SK-N-SH treated with all-trans-retinoic acid at 6 μM for 48 hours (cell line): ENCODE measurements at regions not wholly inside any gene's neighbourhood (a gene's known extent, or its start where the extent isn't known, plus 50 kb on each side); places are given as distances from the start of the nearest gene placed in this dataset.

Experiments
- ATAC-seq: fragments of 200-7000 bp; cut with Tn5 transposase; 3 replicates; pipeline ENCODE4 v1.9.1; 2020; ENCODE audit warnings: mild to moderate bottlenecking, moderate library complexity
- ARNTL ChIP-seq: fragments of 450-650 bp; formaldehyde crosslinking; IDR thresholded peaks from 2 replicates; pipeline ENCODE4 v1.5.0; 2020; ENCODE audit warnings: low read depth, mild to moderate bottlenecking, moderate library complexity, borderline replicate concordance
- BACH2 ChIP-seq: fragments of 250-450 bp; sonication (Bioruptor Pico); IDR thresholded peaks from 2 replicates; pipeline ENCODE4 v1.9.0; 2021; ENCODE audit warnings: mild to moderate bottlenecking, borderline replicate concordance
- CREB5 ChIP-seq: fragments of 250-450 bp; sonication (Bioruptor Pico); IDR thresholded peaks from 2 replicates; pipeline ENCODE4 v1.5.1; 2020; ENCODE audit warnings: low read depth, mild to moderate bottlenecking, moderate library complexity
- CSDC2 ChIP-seq: fragments of 250-450 bp; sonication (Bioruptor Pico); IDR thresholded peaks from 2 replicates; pipeline ENCODE4 v1.5.0; 2020; ENCODE audit warnings: mild to moderate bottlenecking, moderate library complexity
- CSRNP3 ChIP-seq: fragments of 250-450 bp; sonication (Bioruptor Pico); IDR thresholded peaks from 2 replicates; pipeline ENCODE4 v1.5.1; 2021; ENCODE audit warnings: mild to moderate bottlenecking, moderate library complexity
- ESRRG ChIP-seq: fragments of 250-450 bp; sonication (Bioruptor Pico); IDR thresholded peaks from 2 replicates; pipeline ENCODE4 v1.6.1; 2021; ENCODE audit warnings: mild to moderate bottlenecking
- GLIS3 ChIP-seq: fragments of 250-450 bp; sonication (Bioruptor Pico); IDR thresholded peaks from 2 replicates; pipeline ENCODE4 v1.5.0; 2020; ENCODE audit warnings: mild to moderate bottlenecking, moderate library complexity
- ISL1 ChIP-seq: fragments of 250-450 bp; sonication (Bioruptor Pico); IDR thresholded peaks from 2 replicates; pipeline ENCODE4 v2.1.2; 2022; ENCODE audit warnings: mild to moderate bottlenecking, moderate library complexity
- OSR1 ChIP-seq: fragments of 250-450 bp; sonication (Bioruptor Pico); IDR thresholded peaks from 2 replicates; pipeline ENCODE4 v1.8.0; 2022; ENCODE audit warnings: moderate library complexity, mild to moderate bottlenecking, inconsistent platforms
- PATZ1 ChIP-seq: fragments of 250-450 bp; sonication (Bioruptor Pico); IDR thresholded peaks from 2 replicates; pipeline ENCODE4 v1.8.0; 2020; ENCODE audit warnings: mild to moderate bottlenecking, moderate library complexity, borderline replicate concordance
- POU6F1 ChIP-seq: fragments of 250-450 bp; sonication (Bioruptor Pico); IDR thresholded peaks from 2 replicates; pipeline ENCODE4 v1.8.0; 2021; ENCODE audit warnings: low read depth, mild to moderate bottlenecking, moderate library complexity, borderline replicate concordance
- PPARA ChIP-seq: fragments of 250-450 bp; sonication (Bioruptor Pico); IDR thresholded peaks from 2 replicates; pipeline ENCODE4 v1.5.0; 2020; ENCODE audit warnings: mild to moderate bottlenecking, borderline replicate concordance
- RARB ChIP-seq: fragments of 250-450 bp; sonication (Bioruptor Pico); IDR thresholded peaks from 2 replicates; pipeline ENCODE4 v1.8.0; 2021; ENCODE audit warnings: mild to moderate bottlenecking, moderate library complexity
- SNAI2 ChIP-seq: fragments of 250-450 bp; sonication (Bioruptor Pico); IDR thresholded peaks from 2 replicates; pipeline ENCODE4 v1.5.0; 2020; ENCODE audit warnings: mild to moderate bottlenecking, moderate library complexity
- TCF4 ChIP-seq: fragments of 250-450 bp; sonication (Bioruptor Pico); IDR thresholded peaks from 2 replicates; pipeline ENCODE4 v1.8.0; 2021; ENCODE audit warnings: mild to moderate bottlenecking, moderate library complexity, borderline replicate concordance
- TOX ChIP-seq: fragments of 250-450 bp; sonication (Bioruptor Pico); IDR thresholded peaks from 2 replicates; pipeline ENCODE4 v1.8.0; 2021; ENCODE audit warnings: mild to moderate bottlenecking, moderate library complexity, borderline replicate concordance
- ZC3H10 ChIP-seq: fragments of 250-450 bp; sonication (Bioruptor Pico); IDR thresholded peaks from 2 replicates; pipeline ENCODE4 v1.5.1; 2021; ENCODE audit warnings: mild to moderate bottlenecking, moderate library complexity
- ZFP3 ChIP-seq: fragments of 250-450 bp; sonication (Bioruptor Pico); IDR thresholded peaks from 2 replicates; pipeline ENCODE4 v1.5.0; 2020; ENCODE audit warnings: mild to moderate bottlenecking, moderate library complexity
- ZFP30 ChIP-seq: fragments of 450-650 bp; formaldehyde crosslinking; IDR thresholded peaks from 2 replicates; pipeline ENCODE4 v1.5.0; 2022; ENCODE audit warnings: mild to moderate bottlenecking, moderate library complexity
- ZNF565 ChIP-seq: fragments of 450-650 bp; formaldehyde crosslinking; conservative IDR thresholded peaks from 2 replicates; pipeline ENCODE4 v1.5.0; 2020; ENCODE audit warnings: low read depth, mild to moderate bottlenecking, moderate library complexity
- ZNF70 ChIP-seq: fragments of 450-650 bp; formaldehyde crosslinking; IDR thresholded peaks from 2 replicates; pipeline ENCODE4 v1.5.0; 2020; ENCODE audit warnings: mild to moderate bottlenecking, moderate library complexity
- ZNF8 ChIP-seq: fragments of 450-650 bp; formaldehyde crosslinking; IDR thresholded peaks from 2 replicates; pipeline ENCODE4 v1.5.0; 2020; ENCODE audit warnings: mild to moderate bottlenecking, moderate library complexity

GRCh38 chr11:27812341-27812740, 112.1 kb upstream of the BDNF start (continued):
- TF ChIP-seq CSRNP3 (CRISPR knock-in tag) (no peak), ZFP3 (CRISPR knock-in tag) (no peak), ZFP30 (CRISPR knock-in tag) (no peak), ARNTL (CRISPR knock-in tag) (no peak), ZNF70 (CRISPR knock-in tag) (no peak), BACH2 (CRISPR knock-in tag) (no peak)

GRCh38 chr11:27807596-27807995, 107.3 kb upstream of the BDNF start:
- TF ChIP-seq POU6F1 (no peak), PPARA (CRISPR knock-in tag) (no peak), ARNTL (CRISPR knock-in tag) (no peak), CREB5 (CRISPR knock-in tag) (no peak), OSR1 (no peak), PATZ1 (CRISPR knock-in tag) (no peak), GLIS3 (CRISPR knock-in tag) (no peak), ZFP30 (CRISPR knock-in tag) (no peak), RARB (CRISPR knock-in tag) (no peak), ISL1 (CRISPR knock-in tag) (no peak), CSDC2 (CRISPR knock-in tag) (no peak), ESRRG (CRISPR knock-in tag) (no peak), ZC3H10 (no peak)
- ATAC-seq = no peak

- TF ChIP-seq ZNF565 (no peak), BACH2 (CRISPR knock-in tag) (no peak), SNAI2 (CRISPR knock-in tag) (no peak), POU6F1 (no peak)
- ATAC-seq = no peak
Observed at GRCh38 chr11:27806122-27806521, 105.9 kb upstream of the BDNF start.

- no peak for TF ChIP-seq POU6F1
- no peak for TF ChIP-seq ZNF8
- TF ChIP-seq ZFP30 (CRISPR knock-in tag) = no peak
- TF ChIP-seq ISL1 (CRISPR knock-in tag) = no peak
- no peak for TF ChIP-seq TOX (CRISPR knock-in tag)
- TF ChIP-seq PPARA (CRISPR knock-in tag) = no peak
- TF ChIP-seq BACH2 (CRISPR knock-in tag) = no peak
- TF ChIP-seq ESRRG (CRISPR knock-in tag) = no peak
- no peak for TF ChIP-seq TCF4 (CRISPR knock-in tag)
- no peak for TF ChIP-seq ZFP3 (CRISPR knock-in tag)
- no peak for TF ChIP-seq CREB5 (CRISPR knock-in tag)
- peak; percentile 22; the same call in 1 of the 3 replicates for ATAC-seq
Observed at GRCh38 chr11:27795955-27796861, 96.0 kb upstream of the BDNF start.
